ENCODE measurements at regions not wholly inside any gene's neighbourhood (a gene's known extent, or its start where the extent isn't known, plus 50 kb on each side); places are given as distances from the start of the nearest gene placed in this dataset.

DNA sequence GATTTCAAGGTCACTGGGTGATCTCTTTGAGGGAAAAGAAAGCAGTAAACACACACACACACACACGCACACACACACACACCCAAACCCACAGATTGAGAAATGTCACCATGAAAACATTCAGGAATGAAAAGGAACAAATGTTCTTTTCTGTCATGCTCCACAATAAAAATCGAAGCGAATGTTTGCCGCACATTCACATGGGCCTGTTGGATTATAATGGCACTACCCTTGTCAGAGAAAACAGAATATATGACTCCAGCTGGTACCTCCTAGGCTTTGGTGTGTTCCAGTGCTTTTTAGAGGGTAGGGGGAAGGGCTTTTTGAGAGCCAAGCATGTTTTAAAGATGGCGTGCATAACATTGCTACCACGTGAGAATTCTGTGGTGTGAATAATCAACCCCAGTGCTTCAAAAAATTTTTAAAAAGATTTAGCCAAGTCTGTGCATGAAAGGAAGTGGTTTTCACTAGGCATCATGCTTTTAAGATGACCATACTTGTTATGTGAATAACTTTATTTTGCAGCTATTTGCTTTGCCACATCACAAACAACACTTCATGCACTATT, 120.8 kb upstream of the ZNF608 start:
- Mint-ChIP-seq H3K9me3 (ENCODE audit: low read depth) (no peaks in the 10 kb centered on the region), H3K4me1 (ENCODE audit: low read depth) (peaks cover 19% of the 10 kb centered on the region), H3K4me3 (ENCODE audit: low read depth) (no peak overlapping the region), H3K36me3 (ENCODE audit: insufficient read depth) (no peaks in the 10 kb centered on the region), H3K27me3 (no peaks in the 10 kb centered on the region), H3K27ac (no peak overlapping the region)
- no peak for DNase-seq (ENCODE audit: low spot score, unreplicated experiment)
- TF ChIP-seq, protein P1, sequence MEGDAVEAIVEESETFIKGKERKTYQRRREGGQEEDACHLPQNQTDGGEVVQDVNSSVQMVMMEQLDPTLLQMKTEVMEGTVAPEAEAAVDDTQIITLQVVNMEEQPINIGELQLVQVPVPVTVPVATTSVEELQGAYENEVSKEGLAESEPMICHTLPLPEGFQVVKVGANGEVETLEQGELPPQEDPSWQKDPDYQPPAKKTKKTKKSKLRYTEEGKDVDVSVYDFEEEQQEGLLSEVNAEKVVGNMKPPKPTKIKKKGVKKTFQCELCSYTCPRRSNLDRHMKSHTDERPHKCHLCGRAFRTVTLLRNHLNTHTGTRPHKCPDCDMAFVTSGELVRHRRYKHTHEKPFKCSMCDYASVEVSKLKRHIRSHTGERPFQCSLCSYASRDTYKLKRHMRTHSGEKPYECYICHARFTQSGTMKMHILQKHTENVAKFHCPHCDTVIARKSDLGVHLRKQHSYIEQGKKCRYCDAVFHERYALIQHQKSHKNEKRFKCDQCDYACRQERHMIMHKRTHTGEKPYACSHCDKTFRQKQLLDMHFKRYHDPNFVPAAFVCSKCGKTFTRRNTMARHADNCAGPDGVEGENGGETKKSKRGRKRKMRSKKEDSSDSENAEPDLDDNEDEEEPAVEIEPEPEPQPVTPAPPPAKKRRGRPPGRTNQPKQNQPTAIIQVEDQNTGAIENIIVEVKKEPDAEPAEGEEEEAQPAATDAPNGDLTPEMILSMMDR (IDR thresholded peaks at IDR 0.05; ENCODE audit: unreplicated experiment) = no peak

GRCh38 chr5:124868676-124869075, 122.2 kb upstream of the ZNF608 start:
- Mint-ChIP-seq H3K4me1 (ENCODE audit: low read depth) (peaks cover 23% of the 10 kb centered on the region), H3K27ac (no peak overlapping the region), H3K27me3 (no peaks in the 10 kb centered on the region), H3K9me3 (ENCODE audit: low read depth) (no peaks in the 10 kb centered on the region), H3K4me3 (ENCODE audit: low read depth) (no peak overlapping the region), H3K36me3 (ENCODE audit: insufficient read depth) (no peaks in the 10 kb centered on the region)
- DNase-seq (ENCODE audit: low spot score, unreplicated experiment) = no peak
- TF ChIP-seq, protein P1 (IDR thresholded peaks at IDR 0.05; ENCODE audit: unreplicated experiment) = no peak

DNA sequence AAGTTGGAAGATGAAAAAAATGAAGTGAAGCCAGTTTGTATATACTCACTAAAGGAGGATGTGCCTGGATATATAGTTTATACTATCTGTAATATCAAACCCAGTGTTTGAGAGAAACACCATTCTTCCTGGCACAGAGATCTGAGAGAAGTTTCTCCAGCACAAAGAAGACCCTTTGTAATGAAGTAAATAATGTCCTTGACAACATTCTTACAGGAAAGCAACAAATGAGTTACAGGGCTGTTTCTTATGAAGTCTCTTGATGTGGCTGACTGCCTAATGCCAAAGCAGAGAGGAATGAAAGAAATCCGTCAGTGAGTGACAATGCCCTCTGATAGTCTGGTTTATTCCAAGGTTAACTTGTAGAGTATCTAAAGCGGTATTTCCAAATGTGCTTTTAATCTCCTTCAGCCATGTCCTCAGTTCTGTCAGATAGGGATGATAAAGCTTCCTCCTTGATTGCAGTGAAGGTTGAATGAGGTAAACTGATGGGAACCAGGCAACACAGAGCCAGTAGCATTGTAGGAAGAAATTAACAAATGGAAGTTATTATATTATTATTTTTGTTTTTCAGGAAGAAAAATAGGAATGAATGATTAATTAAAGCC, 123.1 kb upstream of the ZNF608 start:
- no peak overlapping the region for H3K27ac Mint-ChIP-seq
- H3K4me1 Mint-ChIP-seq (ENCODE audit: low read depth) = peaks cover 23% of the 10 kb centered on the region
- TF ChIP-seq, protein P1 (IDR thresholded peaks at IDR 0.05; ENCODE audit: unreplicated experiment) = no peak
- H3K4me3 Mint-ChIP-seq (ENCODE audit: low read depth) = no peak overlapping the region
- no peak for DNase-seq (ENCODE audit: low spot score, unreplicated experiment)
- no peaks in the 10 kb centered on the region for H3K9me3 Mint-ChIP-seq (ENCODE audit: low read depth)
- no peaks in the 10 kb centered on the region for H3K27me3 Mint-ChIP-seq
- H3K36me3 Mint-ChIP-seq (ENCODE audit: insufficient read depth) = no peaks in the 10 kb centered on the region

- TF ChIP-seq, protein P1 (IDR thresholded peaks at IDR 0.05; ENCODE audit: unreplicated experiment) = no peak
- Mint-ChIP-seq H3K27me3 (no peaks in the 10 kb centered on the region), H3K4me3 (ENCODE audit: low read depth) (no peak overlapping the region), H3K36me3 (ENCODE audit: insufficient read depth) (no peaks in the 10 kb centered on the region), H3K4me1 (ENCODE audit: low read depth) (peaks cover 24% of the 10 kb centered on the region), H3K27ac (no peak overlapping the region), H3K9me3 (ENCODE audit: low read depth) (peaks cover 2% of the 10 kb centered on the region)
- DNase-seq (ENCODE audit: low spot score, unreplicated experiment) = no peak
These were observed 123.6 kb upstream of the ZNF608 start for GRCh38 chr5:124870070-124870469.

DNA sequence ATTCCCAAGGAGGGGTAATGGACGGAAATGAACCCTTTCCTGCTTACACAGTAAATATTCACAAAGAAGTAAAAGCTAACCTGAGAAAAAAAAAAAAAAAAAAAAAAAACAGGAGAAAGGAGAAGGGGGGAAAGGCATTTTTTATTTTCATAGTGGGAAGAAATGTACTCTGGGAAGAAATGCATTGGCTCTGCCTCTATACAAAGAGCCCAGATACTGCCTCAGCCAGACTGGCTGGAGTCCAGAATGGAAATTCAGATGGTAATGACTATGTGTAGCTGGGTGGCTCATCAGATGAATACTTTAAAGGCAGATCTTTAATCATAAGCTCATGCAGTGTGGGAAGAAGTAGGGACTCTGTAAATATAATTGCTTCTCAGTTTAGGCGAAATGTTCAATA, 124.9 kb upstream of the ZNF608 start:
- no peaks in the 10 kb centered on the region for H3K36me3 Mint-ChIP-seq (ENCODE audit: insufficient read depth)

More for the DNA sequence above, 124.9 kb upstream of the ZNF608 start:
- TF ChIP-seq, protein P1 (IDR thresholded peaks at IDR 0.05; ENCODE audit: unreplicated experiment) = no peak
- no peak for DNase-seq (ENCODE audit: low spot score, unreplicated experiment)
- Mint-ChIP-seq H3K4me1 (ENCODE audit: low read depth) (peaks cover 26% of the 10 kb centered on the region), H3K27ac (no peak overlapping the region), H3K4me3 (ENCODE audit: low read depth) (no peak overlapping the region), H3K9me3 (ENCODE audit: low read depth) (peaks cover 3% of the 10 kb centered on the region), H3K27me3 (no peaks in the 10 kb centered on the region)
